AML-193 (cell line): ENCODE measurements at regions not wholly inside any gene's neighbourhood (a gene's known extent, or its start where the extent isn't known, plus 50 kb on each side); places are given as distances from the start of the nearest gene placed in this dataset.

Experiments
- DNase-seq, 2 experiments: peaks; one replicate each; lab custom pipeline; 2025; lab: John Stamatoyannopoulos, UW

GRCh38 chr5:60335913-60336312, 364.1 kb downstream of the DEPDC1B start:
- DNase-seq, result no peak

- DNase-seq, result no peak
Observed at GRCh38 chr5:60334281-60334713, 365.7 kb downstream of the DEPDC1B start.

GRCh38 chr5:60333005-60333571, 366.9 kb downstream of the DEPDC1B start:
- DNase-seq, result no peak

GRCh38 chr5:60332244-60333004, 367.5 kb downstream of the DEPDC1B start:
- no peak for DNase-seq

- DNase-seq, result no peak
Observed at GRCh38 chr5:60330236-60330635, 369.7 kb downstream of the DEPDC1B start.

GRCh38 chr5:60325870-60326269, 374.1 kb downstream of the DEPDC1B start:
- no peak for DNase-seq

GRCh38 chr5:60323596-60323995, 376.4 kb downstream of the DEPDC1B start:
- DNase-seq, result no peak

- no peak for DNase-seq
Observed at GRCh38 chr5:60312098-60312497, 387.9 kb downstream of the DEPDC1B start.

- DNase-seq, result no peak
Observed at GRCh38 chr5:60299944-60300343, 400.0 kb downstream of the DEPDC1B start.

GRCh38 chr5:60297658-60298057, 402.3 kb downstream of the DEPDC1B start:
- no peak for DNase-seq

GRCh38 chr5:60295423-60295822, 401.9 kb upstream of the PDE4D start:
- DNase-seq, result peak; percentile 29 to 51

GRCh38 chr5:60293518-60293917, 400.0 kb upstream of the PDE4D start:
- DNase-seq, result no peak

- DNase-seq, result peak; percentile 92 to 95
Observed at GRCh38 chr5:60287174-60287771, 393.7 kb upstream of the PDE4D start.

- DNase-seq, result no peak
Observed at GRCh38 chr5:60285910-60286309, 392.4 kb upstream of the PDE4D start.

- DNase-seq, result no peak
Observed at GRCh38 chr5:60280943-60281342, 387.4 kb upstream of the PDE4D start.

- peak in 1 of 2 experiments; percentile 13 for DNase-seq
Observed at GRCh38 chr5:60277941-60278340, 384.4 kb upstream of the PDE4D start.

- DNase-seq, result no peak
Observed at GRCh38 chr5:60274747-60275146, 381.2 kb upstream of the PDE4D start.

GRCh38 chr5:60271517-60271916, 378.0 kb upstream of the PDE4D start:
- no peak for DNase-seq

GRCh38 chr5:60267907-60268306, 374.4 kb upstream of the PDE4D start:
- DNase-seq, result no peak

- peak; percentile 58 to 73 for DNase-seq
Observed at GRCh38 chr5:60263346-60263745, 369.8 kb upstream of the PDE4D start.

- no peak for DNase-seq
Observed at GRCh38 chr5:60262576-60263295, 369.2 kb upstream of the PDE4D start.

- DNase-seq, result no peak
Observed at GRCh38 chr5:60261732-60262131, 368.2 kb upstream of the PDE4D start.

GRCh38 chr5:60260658-60261057, 367.1 kb upstream of the PDE4D start:
- no peak for DNase-seq
